ENCODE measurements at regions not wholly inside any gene's neighbourhood (a gene's known extent, or its start where the extent isn't known, plus 50 kb on each side); places are given as distances from the start of the nearest gene placed in this dataset.

- no peaks in the 10 kb centered on the region for H3K79me1 ChIP-seq (ENCODE audit: insufficient read depth, low read depth, low read length, poor library complexity, severe bottlenecking)
These were observed 107.6 kb downstream of the C12orf50 start for GRCh38 chr12:87921621-87922020.

More at GRCh38 chr12:87921621-87922020, 107.6 kb downstream of the C12orf50 start:
- H2AFZ ChIP-seq (ENCODE audit: low read length), result no peak overlapping the region
- H2AK5ac ChIP-seq (ENCODE audit: insufficient read length, low read length), result no peak overlapping the region
- no peaks in the 10 kb centered on the region for H4K20me1 ChIP-seq (ENCODE audit: control insufficient read depth, insufficient read depth, insufficient read length)
- WGBS (ENCODE audit: extremely low coverage, insufficient read length, low lambda C conversion rate), result no CpG with 5 or more reads among the region's 4 CpGs
- no peak overlapping the region for H3K27ac ChIP-seq (ENCODE audit: insufficient read length, low read depth, low read length)
- Mint-ChIP-seq H3K4me1 (no peaks in the 10 kb centered on the region), H3K36me3 (ENCODE audit: insufficient read depth in 1 of 3, low read depth in 3 of 3) (no peaks in the 10 kb centered on the region), H3K9me3 (no peaks in the 10 kb centered on the region), H3K4me3 (no peak overlapping the region), H3K27me3 (ENCODE audit: low read depth) (no peaks in the 10 kb centered on the region), H3K27ac (no peak overlapping the region)
- no peaks in the 10 kb centered on the region for H3K23me2 ChIP-seq (ENCODE audit: insufficient read length, low read depth, low read length, poor library complexity, severe bottlenecking)
- H2BK120ac ChIP-seq (ENCODE audit: low read depth, low read length, poor library complexity, severe bottlenecking), result no peak overlapping the region
- H3K56ac ChIP-seq (ENCODE audit: insufficient read length, low read depth, low read length), result no peak overlapping the region
- H4K5ac ChIP-seq (ENCODE audit: insufficient read length, low read depth, low read length), result no peak overlapping the region
- no peak overlapping the region for H3K18ac ChIP-seq (ENCODE audit: insufficient read length, low read depth, low read length)
- H3K4ac ChIP-seq (ENCODE audit: low read depth, low read length), result no peak overlapping the region
- no peaks in the 10 kb centered on the region for H3K27me3 ChIP-seq (ENCODE audit: insufficient read depth, low read length)
- no peak overlapping the region for H3T11ph ChIP-seq (ENCODE audit: low read length)
- no peaks in the 10 kb centered on the region for H3K9me3 ChIP-seq (ENCODE audit: control insufficient read depth, low read depth, low read length)
- no peak overlapping the region for H4K8ac ChIP-seq (replicated peaks; ENCODE audit: insufficient read length, low read depth, low read length)
- H3K4me1 ChIP-seq (ENCODE audit: insufficient read depth, low read length), result no peaks in the 10 kb centered on the region
- DNase-seq, result no peak
- H3K14ac ChIP-seq (ENCODE audit: insufficient read depth, low read length), result no peak overlapping the region
- H3K23ac ChIP-seq (ENCODE audit: insufficient read length, low read depth, low read length), result no peak overlapping the region
- H2BK5ac ChIP-seq (ENCODE audit: insufficient read length, low read length), result no peak overlapping the region
- no peak overlapping the region for H3K9ac ChIP-seq (ENCODE audit: extremely low read depth, insufficient read length, low read length)
- no peak overlapping the region for H3K4me2 ChIP-seq (ENCODE audit: insufficient read depth, insufficient read length, low read length)
- H2BK15ac ChIP-seq (ENCODE audit: low read depth, low read length), result no peak overlapping the region
- no peaks in the 10 kb centered on the region for H3K79me2 ChIP-seq (ENCODE audit: insufficient read depth, low read length)
- no peak for TF ChIP-seq CTCF (conservative IDR thresholded peaks at IDR 0.05)
- no peak overlapping the region for H2BK20ac ChIP-seq (ENCODE audit: low read depth, low read length, poor library complexity, severe bottlenecking)
- H4K91ac ChIP-seq (ENCODE audit: insufficient read length, low read depth, low read length), result no peak overlapping the region
- no peak overlapping the region for H2BK12ac ChIP-seq (ENCODE audit: insufficient read length, low read depth, low read length)
